Kidney epithelial cell (primary cell): ENCODE measurements at regions not wholly inside any gene's neighbourhood (a gene's known extent, or its start where the extent isn't known, plus 50 kb on each side); places are given as distances from the start of the nearest gene placed in this dataset.
"Not testable (repeated sequence)": the region's sequence is repeated elsewhere in the genome, so short reads cannot be mapped to it uniquely, and the experiment has no call there.

Experiments
- DNase-seq: peaks from one replicate; pipeline ENCODE4 v3.0.0-alpha.2; 2010; ENCODE audit warnings: low read depth
- H3K27me3 ChIP-seq: 2 replicates; pipeline ENCODE4 v1.6.0; 2011; ENCODE audit warnings: low read length; ENCODE audit not compliant: control insufficient read depth, insufficient read depth
- H3K36me3 ChIP-seq: 2 replicates; pipeline ENCODE4 v1.5.1; 2011; ENCODE audit warnings: low read length; ENCODE audit not compliant: control insufficient read depth, insufficient read depth
- H3K4me3 ChIP-seq: 2 replicates; pipeline ENCODE4 v1.5.1; 2011; ENCODE audit warnings: low read depth, mild to moderate bottlenecking, control low read depth, low read length
- TF ChIP-seq, protein P1 (sequence below): IDR thresholded peaks from 2 replicates; pipeline ENCODE4 v1.5.1; 2011; ENCODE audit warnings: mild to moderate bottlenecking, moderate library complexity, low read length, control low read depth, inconsistent platforms; ENCODE audit not compliant: insufficient read depth, poor library complexity, severe bottlenecking

DNA sequence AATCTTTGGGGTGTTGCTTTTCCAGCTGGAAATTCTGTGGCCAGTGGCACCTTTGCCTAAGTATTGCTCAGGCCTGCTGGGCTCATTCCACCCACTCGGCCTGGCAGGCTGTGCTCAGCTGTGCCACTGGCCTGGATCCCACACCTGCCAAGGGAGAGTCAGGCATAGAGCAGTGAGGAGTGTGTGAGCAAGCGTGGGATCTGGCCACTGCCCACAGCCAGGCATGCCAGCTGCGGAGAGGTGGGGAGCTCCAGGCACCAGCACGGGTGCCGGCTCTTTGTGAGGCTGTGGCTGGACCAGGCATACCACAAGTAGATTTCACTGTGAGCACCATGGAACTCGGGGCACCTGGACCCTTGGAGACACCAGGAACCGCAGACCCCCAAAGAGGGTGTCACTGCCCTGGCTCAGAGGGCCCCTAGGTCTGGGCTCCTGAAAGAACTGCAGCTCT, 118.1 kb upstream of the MAP2 start:
- H3K36me3 ChIP-seq = no peaks in the 10 kb centered on the region
- DNase-seq = no peak
- no peak overlapping the region for H3K4me3 ChIP-seq
- TF ChIP-seq, protein P1, sequence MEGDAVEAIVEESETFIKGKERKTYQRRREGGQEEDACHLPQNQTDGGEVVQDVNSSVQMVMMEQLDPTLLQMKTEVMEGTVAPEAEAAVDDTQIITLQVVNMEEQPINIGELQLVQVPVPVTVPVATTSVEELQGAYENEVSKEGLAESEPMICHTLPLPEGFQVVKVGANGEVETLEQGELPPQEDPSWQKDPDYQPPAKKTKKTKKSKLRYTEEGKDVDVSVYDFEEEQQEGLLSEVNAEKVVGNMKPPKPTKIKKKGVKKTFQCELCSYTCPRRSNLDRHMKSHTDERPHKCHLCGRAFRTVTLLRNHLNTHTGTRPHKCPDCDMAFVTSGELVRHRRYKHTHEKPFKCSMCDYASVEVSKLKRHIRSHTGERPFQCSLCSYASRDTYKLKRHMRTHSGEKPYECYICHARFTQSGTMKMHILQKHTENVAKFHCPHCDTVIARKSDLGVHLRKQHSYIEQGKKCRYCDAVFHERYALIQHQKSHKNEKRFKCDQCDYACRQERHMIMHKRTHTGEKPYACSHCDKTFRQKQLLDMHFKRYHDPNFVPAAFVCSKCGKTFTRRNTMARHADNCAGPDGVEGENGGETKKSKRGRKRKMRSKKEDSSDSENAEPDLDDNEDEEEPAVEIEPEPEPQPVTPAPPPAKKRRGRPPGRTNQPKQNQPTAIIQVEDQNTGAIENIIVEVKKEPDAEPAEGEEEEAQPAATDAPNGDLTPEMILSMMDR = no peak
- no peaks in the 10 kb centered on the region for H3K27me3 ChIP-seq

DNA sequence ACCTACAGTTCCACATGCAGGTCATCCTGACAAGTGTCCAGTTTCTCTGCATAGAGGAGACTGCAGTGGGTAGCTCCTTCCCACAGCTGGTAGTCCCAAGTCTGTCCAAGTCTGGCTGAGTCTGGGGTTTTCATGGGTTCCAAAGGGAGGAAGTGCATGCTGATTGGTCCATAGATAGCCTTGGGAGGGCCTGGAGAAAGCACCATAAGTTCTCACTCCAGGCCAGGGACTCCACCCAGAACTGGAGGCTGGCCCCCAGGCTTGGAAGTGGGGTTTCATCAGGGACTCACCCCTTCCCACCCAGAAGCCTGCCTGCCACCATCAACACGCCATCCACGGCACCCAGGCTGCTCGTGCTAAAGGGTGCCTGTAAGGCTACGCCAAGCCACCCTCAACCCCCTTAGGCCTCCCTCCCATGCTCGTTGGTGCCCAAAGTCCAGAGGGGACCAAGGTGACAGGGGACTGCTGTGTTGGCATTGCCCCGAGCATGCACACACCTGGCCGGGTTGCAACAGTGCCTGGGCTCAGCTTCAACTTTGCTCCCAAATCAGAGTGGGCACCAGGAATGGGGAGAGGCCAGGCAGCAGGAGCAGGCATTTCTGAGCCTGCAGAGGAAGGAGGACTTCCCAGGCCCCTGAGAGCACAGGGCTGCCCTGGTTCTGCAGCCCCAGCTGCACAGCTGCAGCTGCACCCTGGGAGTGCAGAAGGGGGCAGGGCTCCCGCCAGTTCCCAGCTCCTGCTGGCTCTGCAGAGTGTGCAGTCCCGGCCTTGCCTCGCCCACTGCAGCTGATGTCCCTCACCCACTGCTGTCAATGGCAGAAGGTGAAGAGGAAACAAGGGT, 116.5 kb upstream of the MAP2 start:
- Histone ChIP-seq H3K36me3 (no peaks in the 10 kb centered on the region), H3K27me3 (no peaks in the 10 kb centered on the region), H3K4me3 (no peak overlapping the region)
- TF ChIP-seq, protein P1 = no peak
- no peak for DNase-seq

DNA sequence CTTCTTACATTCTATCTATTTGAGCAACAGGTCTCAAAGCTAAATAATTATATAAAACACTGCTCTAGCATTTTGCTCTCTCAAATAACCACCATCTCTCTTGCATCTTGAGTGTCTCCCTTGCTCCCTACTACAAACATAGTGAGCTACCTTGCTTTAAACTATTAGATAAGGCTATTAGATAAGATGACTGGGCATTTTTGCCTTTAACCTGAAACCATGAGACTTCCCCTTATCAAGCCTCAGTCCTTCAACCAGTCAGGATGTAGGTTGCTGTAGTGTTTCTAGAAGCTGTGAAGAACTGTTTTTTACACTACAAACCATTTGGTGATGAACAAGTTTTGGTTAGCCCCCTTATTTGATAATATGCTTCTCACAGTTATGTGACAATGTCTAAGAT, 115.4 kb upstream of the MAP2 start:
- DNase-seq = no peak
- no peaks in the 10 kb centered on the region for H3K27me3 ChIP-seq
- no peaks in the 10 kb centered on the region for H3K36me3 ChIP-seq
- no peak overlapping the region for H3K4me3 ChIP-seq
- TF ChIP-seq, protein P1 = no peak

DNA sequence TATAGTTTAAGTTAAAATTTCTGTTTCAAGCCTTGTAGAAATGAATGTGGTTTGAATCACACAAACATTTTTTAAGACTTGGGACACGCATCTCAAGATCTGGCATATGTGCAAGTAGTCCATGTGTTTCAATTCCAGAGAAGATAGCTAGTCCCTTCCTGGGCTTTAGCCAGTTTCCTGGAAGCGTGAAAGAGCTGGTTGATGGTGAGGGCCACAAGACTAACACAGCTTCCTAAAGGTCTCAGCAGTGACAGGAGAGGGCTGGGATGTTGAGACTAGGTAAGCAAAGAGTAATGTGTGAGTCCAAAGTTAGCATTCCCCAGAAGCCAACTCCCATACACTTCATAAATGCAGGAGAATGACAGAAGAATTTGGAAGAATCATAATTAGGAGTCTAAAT, 111.9 kb upstream of the MAP2 start:
- DNase-seq = no peak
- H3K4me3 ChIP-seq = no peak overlapping the region
- TF ChIP-seq, protein P1 = no peak
- H3K27me3 ChIP-seq = no peaks in the 10 kb centered on the region
- H3K36me3 ChIP-seq = no peaks in the 10 kb centered on the region

DNA sequence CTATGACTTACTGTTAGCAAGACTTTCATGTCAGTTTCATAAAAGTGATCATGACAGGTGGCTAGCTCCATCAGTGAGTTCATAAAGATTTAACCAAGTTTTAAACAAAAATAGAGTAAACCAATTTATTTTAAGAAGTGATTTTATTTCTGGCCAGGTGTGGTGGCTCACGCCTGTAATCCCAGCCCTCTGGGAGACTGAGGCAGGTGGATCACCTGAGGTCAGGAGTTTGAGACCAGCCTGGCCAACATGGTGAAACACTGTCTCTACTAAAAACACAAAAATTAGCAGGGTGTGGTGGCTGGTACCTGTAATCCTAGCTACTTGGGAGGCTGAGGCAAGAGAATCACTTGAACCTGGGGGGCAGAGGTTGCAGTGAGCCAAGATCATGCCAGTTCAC, 111.4 kb upstream of the MAP2 start:
- H3K27me3 ChIP-seq, H3K36me3 ChIP-seq, DNase-seq, H3K4me3 ChIP-seq: not testable (repeated sequence)

DNA sequence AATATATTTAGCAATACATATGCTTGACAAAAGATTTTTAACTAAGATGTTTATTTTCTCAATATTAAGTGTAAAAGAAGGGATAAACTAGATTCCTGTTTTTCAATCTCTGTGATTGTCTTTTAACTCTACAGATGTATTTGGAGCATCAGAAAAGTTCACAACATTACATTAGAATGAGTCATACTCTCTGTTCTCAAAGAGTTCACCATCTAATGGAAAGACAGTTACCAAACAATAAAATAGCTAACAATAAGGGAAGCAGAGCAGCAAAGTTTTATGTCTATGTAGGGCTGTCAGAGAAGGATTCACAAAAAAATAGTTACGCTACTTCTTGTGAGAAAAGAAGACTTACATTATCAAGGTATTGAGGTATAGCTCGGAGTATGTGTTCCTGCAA, 109.2 kb upstream of the MAP2 start:
- peak; percentile 9 for DNase-seq
- no peak overlapping the region for H3K4me3 ChIP-seq
- no peaks in the 10 kb centered on the region for H3K27me3 ChIP-seq
- H3K36me3 ChIP-seq = no peaks in the 10 kb centered on the region
- TF ChIP-seq, protein P1 = no peak
